ENCODE measurements at regions not wholly inside any gene's neighbourhood (a gene's known extent, or its start where the extent isn't known, plus 50 kb on each side); places are given as distances from the start of the nearest gene placed in this dataset.

DNA sequence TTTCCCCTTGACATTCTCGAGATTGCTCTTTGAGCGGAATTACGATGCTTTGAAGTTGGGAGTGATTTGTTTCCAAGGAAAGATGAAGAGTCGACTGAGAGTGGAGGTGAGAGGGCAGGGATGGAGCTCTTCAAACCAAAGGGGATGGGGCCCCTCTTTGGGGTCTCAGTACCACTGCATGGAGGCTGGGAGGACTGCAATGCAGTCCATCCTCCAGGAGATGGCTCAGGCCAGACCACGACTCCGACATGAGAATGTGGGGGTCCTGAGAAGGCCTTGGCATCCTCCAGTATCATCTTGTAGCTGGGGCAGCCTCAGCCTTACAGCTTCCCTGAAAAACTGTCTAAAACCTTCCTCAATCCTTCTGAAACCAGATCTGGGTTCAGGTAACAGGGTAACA is 51.1 kb upstream of the CDKN2AIPNL start:
- intact Hi-C loops (cut with micrococcal nuclease) = no loop called here
- TF ChIP-seq ZNF274 (IDR thresholded peaks at IDR 0.05; ENCODE audit: low read depth, low read length) (no peak), SP1 (IDR thresholded peaks at IDR 0.05; ENCODE audit: low read depth) (no peak), SRF (IDR thresholded peaks at IDR 0.05; ENCODE audit: low read depth) (no peak), JUND (IDR thresholded peaks at IDR 0.05) (no peak), EZH2 (IDR thresholded peaks at IDR 0.05) (no peak), ZFX (IDR thresholded peaks at IDR 0.05) (no peak), POLR2A (IDR thresholded peaks at IDR 0.05; ENCODE audit: borderline replicate concordance, extremely low read depth, insufficient read depth, insufficient read length) (no peak), YY1 (IDR thresholded peaks at IDR 0.05; ENCODE audit: extremely low read depth, insufficient replicate concordance, low read depth, low read length) (no peak), TCF7L2 (IDR thresholded peaks at IDR 0.05; ENCODE audit: borderline replicate concordance, extremely low read depth, insufficient read depth, insufficient read length) (no peak), EZH2phosphoT487 (IDR thresholded peaks at IDR 0.05; ENCODE audit: borderline replicate concordance) (no peak), SIN3A (IDR thresholded peaks at IDR 0.05; ENCODE audit: low read depth) (no peak), RAD21 (IDR thresholded peaks at IDR 0.05; ENCODE audit: low read depth) (no peak), EGR1 (IDR thresholded peaks at IDR 0.05; ENCODE audit: low read depth) (no peak)
- TF ChIP-seq, protein P1, sequence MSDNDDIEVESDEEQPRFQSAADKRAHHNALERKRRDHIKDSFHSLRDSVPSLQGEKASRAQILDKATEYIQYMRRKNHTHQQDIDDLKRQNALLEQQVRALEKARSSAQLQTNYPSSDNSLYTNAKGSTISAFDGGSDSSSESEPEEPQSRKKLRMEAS (IDR thresholded peaks at IDR 0.05) = no peak
- TF ChIP-seq, protein P2, sequence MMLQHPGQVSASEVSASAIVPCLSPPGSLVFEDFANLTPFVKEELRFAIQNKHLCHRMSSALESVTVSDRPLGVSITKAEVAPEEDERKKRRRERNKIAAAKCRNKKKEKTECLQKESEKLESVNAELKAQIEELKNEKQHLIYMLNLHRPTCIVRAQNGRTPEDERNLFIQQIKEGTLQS (IDR thresholded peaks at IDR 0.05) = no peak
- TF ChIP-seq, protein P3, sequence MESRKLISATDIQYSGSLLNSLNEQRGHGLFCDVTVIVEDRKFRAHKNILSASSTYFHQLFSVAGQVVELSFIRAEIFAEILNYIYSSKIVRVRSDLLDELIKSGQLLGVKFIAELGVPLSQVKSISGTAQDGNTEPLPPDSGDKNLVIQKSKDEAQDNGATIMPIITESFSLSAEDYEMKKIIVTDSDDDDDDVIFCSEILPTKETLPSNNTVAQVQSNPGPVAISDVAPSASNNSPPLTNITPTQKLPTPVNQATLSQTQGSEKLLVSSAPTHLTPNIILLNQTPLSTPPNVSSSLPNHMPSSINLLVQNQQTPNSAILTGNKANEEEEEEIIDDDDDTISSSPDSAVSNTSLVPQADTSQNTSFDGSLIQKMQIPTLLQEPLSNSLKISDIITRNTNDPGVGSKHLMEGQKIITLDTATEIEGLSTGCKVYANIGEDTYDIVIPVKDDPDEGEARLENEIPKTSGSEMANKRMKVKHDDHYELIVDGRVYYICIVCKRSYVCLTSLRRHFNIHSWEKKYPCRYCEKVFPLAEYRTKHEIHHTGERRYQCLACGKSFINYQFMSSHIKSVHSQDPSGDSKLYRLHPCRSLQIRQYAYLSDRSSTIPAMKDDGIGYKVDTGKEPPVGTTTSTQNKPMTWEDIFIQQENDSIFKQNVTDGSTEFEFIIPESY (IDR thresholded peaks at IDR 0.05; ENCODE audit: extremely low read depth, insufficient replicate concordance, low read length) = no peak
- DNase-seq (ENCODE audit: low read depth, low spot score) (no peak), ATAC-seq (no peak)
- Histone ChIP-seq H3K9ac (ENCODE audit: low read length) (no peak overlapping the region), H3K9me3 (ENCODE audit: control insufficient read depth in 1 of 2, insufficient read depth in 1 of 2, low read depth in 1 of 2, low read length in 2 of 2) (no peaks in the 10 kb centered on the region), H3K79me2 (ENCODE audit: insufficient read depth, low read length) (no peaks in the 10 kb centered on the region), H3K4me1 (ENCODE audit: control insufficient read depth in 1 of 2, insufficient read depth in 2 of 2, low read length in 2 of 2) (peaks cover 20 to 39% of the 10 kb centered on the region in 2 experiments), H4K20me1 (ENCODE audit: insufficient read depth) (no peaks in the 10 kb centered on the region), H3K27ac (ENCODE audit: low read depth, low read length) (no peak overlapping the region), H2AFZ (ENCODE audit: low read depth, low read length, poor library complexity, severe bottlenecking) (no peak overlapping the region), H3K9me2 (ENCODE audit: insufficient read depth) (no peaks in the 10 kb centered on the region), H3K27me3 (ENCODE audit: insufficient read depth, low read length) (no peaks in the 10 kb centered on the region), H3K4me3 (replicated peaks in 1 of 2; ENCODE audit: low read depth in 1 of 2, low read length in 2 of 2) (no peak overlapping the region), H3K36me3 (ENCODE audit: control insufficient read depth in 1 of 2, insufficient read depth in 2 of 2, low read length in 2 of 2) (no peaks in the 10 kb centered on the region), H3K4me2 (ENCODE audit: low read length) (no peak overlapping the region)
- CTCF ChIA-PET = no interaction called here
- no TSS peak for BruUV-seq (replicated peaks)
- POLR2A ChIA-PET = no interaction called here
- RAD21 ChIA-PET (ENCODE audit: low non-redundant PET in 1 of 2, low total read pairs in 2 of 2, uncharacterized antibody in 2 of 2, unreplicated experiment in 2 of 2) = no interaction called here
